T-helper 2 cell treated with Interferon-gamma antibody and Interleukin-4, amounts not matched to agents 5 μg/mL and 100 μg/mL, for 36 hours (primary cell): ENCODE measurements at regions not wholly inside any gene's neighbourhood (a gene's known extent, or its start where the extent isn't known, plus 50 kb on each side); places are given as distances from the start of the nearest gene placed in this dataset.
"Not testable (repeated sequence)": the region's sequence is repeated elsewhere in the genome, so short reads cannot be mapped to it uniquely, and the experiment has no call there.

Experiments
- DNase-seq: peaks from one replicate; pipeline ENCODE4 v3.0.0; 2021; ENCODE audit warnings: low spot score
- H3K27ac Mint-ChIP-seq: one replicate; pipeline ENCODE4 v1.8.0; 2021; ENCODE audit warnings: mild to moderate bottlenecking, mixed read lengths
- H3K27me3 Mint-ChIP-seq: one replicate; pipeline ENCODE4 v1.8.0; 2021; ENCODE audit warnings: low read depth, mixed read lengths
- H3K36me3 Mint-ChIP-seq: one replicate; pipeline ENCODE4 v1.8.0; 2021; ENCODE audit warnings: low read depth, mixed read lengths
- H3K4me1 Mint-ChIP-seq: one replicate; pipeline ENCODE4 v1.8.0; 2021; ENCODE audit warnings: low read depth, mixed read lengths
- H3K4me3 Mint-ChIP-seq: one replicate; pipeline ENCODE4 v1.8.0; 2022; ENCODE audit warnings: mild to moderate bottlenecking, moderate library complexity, mixed read lengths
- H3K9me3 Mint-ChIP-seq: one replicate; pipeline ENCODE4 v1.8.0; 2021; ENCODE audit warnings: mixed read lengths

DNA sequence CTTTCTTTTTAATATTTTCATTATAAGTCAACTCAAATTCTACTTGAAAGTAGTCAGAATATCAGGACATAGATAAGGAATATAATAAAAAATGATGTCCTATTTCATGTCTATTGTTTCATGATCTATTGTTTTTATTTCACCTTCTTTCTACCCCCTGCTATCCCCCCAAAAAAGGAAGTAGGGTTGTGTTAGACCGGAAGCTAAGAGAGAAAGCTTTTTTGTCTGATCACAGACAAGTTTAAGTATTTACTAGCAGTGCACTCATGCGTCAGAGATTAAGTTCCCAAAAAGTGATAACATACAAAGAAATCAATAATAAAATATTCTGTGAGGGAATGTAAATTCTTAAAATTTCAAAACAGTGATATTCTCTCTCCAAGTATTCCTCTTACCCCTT, 447.1 kb upstream of the CNTNAP5 start:
- Mint-ChIP-seq H3K27me3 (no peaks in the 10 kb centered on the region), H3K9me3 (peaks cover 41% of the 10 kb centered on the region), H3K4me3 (no peak overlapping the region), H3K36me3 (no peaks in the 10 kb centered on the region), H3K4me1 (no peaks in the 10 kb centered on the region), H3K27ac (no peak overlapping the region)
- DNase-seq, result no peak

DNA sequence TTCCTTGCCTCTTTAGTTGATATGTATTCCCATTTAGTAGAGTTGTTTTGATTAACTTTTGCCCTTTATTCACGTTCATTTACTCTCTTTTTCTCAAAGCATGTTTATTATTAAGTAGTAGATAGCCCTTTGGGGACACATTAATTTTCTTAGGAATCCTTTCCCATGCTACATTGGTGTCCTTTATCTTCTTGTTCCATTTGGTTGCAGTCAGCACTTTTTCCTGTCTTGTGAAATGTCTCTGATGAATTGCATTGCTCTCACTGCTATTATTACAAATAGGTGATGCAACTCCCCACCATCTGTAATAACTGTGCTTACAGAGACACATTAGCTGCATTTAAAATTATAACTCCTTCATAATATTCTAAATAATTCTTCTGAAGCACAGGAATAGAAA, 428.5 kb upstream of the CNTNAP5 start:
- no peak overlapping the region for H3K27ac Mint-ChIP-seq
- no peaks in the 10 kb centered on the region for H3K36me3 Mint-ChIP-seq
- H3K9me3 Mint-ChIP-seq, result peaks cover 52% of the 10 kb centered on the region
- no peak overlapping the region for H3K4me3 Mint-ChIP-seq
- DNase-seq, result no peak
- H3K27me3 Mint-ChIP-seq, result no peaks in the 10 kb centered on the region
- H3K4me1 Mint-ChIP-seq, result no peaks in the 10 kb centered on the region

- Mint-ChIP-seq H3K4me3 (no peak overlapping the region), H3K27me3 (no peaks in the 10 kb centered on the region), H3K27ac (no peak overlapping the region), H3K9me3 (peaks cover 50% of the 10 kb centered on the region), H3K4me1 (no peaks in the 10 kb centered on the region), H3K36me3 (no peaks in the 10 kb centered on the region)
- DNase-seq, result no peak
Measured at GRCh38 chr2:123597988-123598387, 427.1 kb upstream of the CNTNAP5 start.

- DNase-seq, result no peak
- no peak overlapping the region for H3K4me3 Mint-ChIP-seq
- peaks cover 2% of the 10 kb centered on the region for H3K36me3 Mint-ChIP-seq
- peaks cover 35% of the 10 kb centered on the region for H3K9me3 Mint-ChIP-seq
- H3K27me3 Mint-ChIP-seq, result no peaks in the 10 kb centered on the region
- H3K4me1 Mint-ChIP-seq, result no peaks in the 10 kb centered on the region
- no peak overlapping the region for H3K27ac Mint-ChIP-seq
Measured at GRCh38 chr2:123606631-123607030, 418.5 kb upstream of the CNTNAP5 start.

DNA sequence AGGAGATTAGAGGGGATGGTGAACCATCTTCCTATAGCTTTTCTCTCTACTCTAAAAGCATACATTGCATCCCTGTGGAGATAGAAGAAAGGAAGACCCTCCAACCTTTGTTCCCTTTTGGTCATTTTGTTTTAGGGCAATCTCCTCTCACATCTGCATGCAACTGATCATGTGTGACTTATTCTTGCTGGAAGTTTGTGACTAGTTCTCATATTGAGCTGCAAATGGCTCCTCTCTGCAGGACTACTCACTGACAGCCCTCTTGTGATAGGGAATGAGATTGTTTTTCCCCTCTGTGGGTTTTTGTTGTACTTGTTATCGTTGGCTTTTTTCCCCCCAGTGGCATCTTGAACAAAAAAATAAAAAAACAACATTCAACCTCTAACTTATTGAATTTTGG, 416.0 kb upstream of the CNTNAP5 start:
- no peak for DNase-seq
- Mint-ChIP-seq H3K4me3 (no peak overlapping the region), H3K27ac (no peak overlapping the region), H3K9me3 (peaks cover 40% of the 10 kb centered on the region), H3K27me3 (no peaks in the 10 kb centered on the region), H3K4me1 (no peaks in the 10 kb centered on the region), H3K36me3 (peaks cover 2% of the 10 kb centered on the region)

- Mint-ChIP-seq H3K27me3 (no peaks in the 10 kb centered on the region), H3K9me3 (peaks cover 68% of the 10 kb centered on the region)
Measured at GRCh38 chr2:123614596-123614995, 410.5 kb upstream of the CNTNAP5 start.

GRCh38 chr2:123618642-123619041, 406.4 kb upstream of the CNTNAP5 start:
- not testable (repeated sequence) for DNase-seq, H3K36me3 Mint-ChIP-seq, H3K4me3 Mint-ChIP-seq, H3K27me3 Mint-ChIP-seq, H3K4me1 Mint-ChIP-seq, H3K27ac Mint-ChIP-seq
- peaks cover 64% of the 10 kb centered on the region for H3K9me3 Mint-ChIP-seq

More at GRCh38 chr2:123614596-123614995, 410.5 kb upstream of the CNTNAP5 start:
- Mint-ChIP-seq H3K36me3 (peaks cover 2% of the 10 kb centered on the region), H3K4me3 (no peak overlapping the region), H3K4me1 (no peaks in the 10 kb centered on the region), H3K27ac (no peak overlapping the region)
- no peak for DNase-seq

DNA sequence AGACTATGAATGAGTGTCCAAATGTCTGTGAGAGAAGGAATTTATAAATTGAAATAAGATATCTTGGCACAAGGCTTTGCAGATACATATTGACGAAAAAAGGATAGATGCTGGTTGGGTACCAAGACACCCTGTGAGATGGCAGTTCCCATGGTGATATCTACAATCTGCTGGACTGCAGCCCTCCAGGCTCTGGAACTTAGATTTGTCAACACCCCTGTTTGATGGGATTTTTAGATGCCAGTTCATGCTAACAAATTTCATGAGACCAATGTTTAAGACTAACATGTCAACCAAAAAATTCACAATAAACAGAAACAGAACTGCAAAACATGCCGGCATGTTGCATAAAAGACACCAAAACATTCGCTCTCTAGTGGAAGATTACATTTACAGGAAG, 400.3 kb upstream of the CNTNAP5 start:
- no peak overlapping the region for H3K4me3 Mint-ChIP-seq
- H3K27ac Mint-ChIP-seq, result no peak overlapping the region
- H3K36me3 Mint-ChIP-seq, result no peaks in the 10 kb centered on the region
- peaks cover 39% of the 10 kb centered on the region for H3K9me3 Mint-ChIP-seq
- H3K4me1 Mint-ChIP-seq, result no peaks in the 10 kb centered on the region
- no peak for DNase-seq
- H3K27me3 Mint-ChIP-seq, result no peaks in the 10 kb centered on the region

DNA sequence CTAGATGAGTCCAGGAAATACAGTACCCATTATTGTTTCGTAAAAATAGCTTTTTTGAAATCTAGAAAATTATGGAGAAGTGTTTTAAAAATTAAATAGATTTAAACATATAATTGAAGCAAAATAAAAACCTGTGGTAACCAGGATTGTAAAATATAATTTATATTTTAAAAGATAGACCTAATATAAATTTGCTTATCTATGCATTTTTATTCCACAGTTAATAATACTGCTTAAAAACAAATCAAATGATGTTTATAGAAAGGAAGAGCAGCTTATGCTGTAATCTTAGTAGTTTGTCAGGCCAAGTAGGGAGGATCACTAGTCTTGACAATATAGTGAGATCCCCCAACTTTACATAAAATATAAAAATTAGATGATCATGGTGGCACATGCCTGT, 388.9 kb upstream of the CNTNAP5 start:
- no peak overlapping the region for H3K4me3 Mint-ChIP-seq
- no peak for DNase-seq
- H3K4me1 Mint-ChIP-seq, result no peaks in the 10 kb centered on the region
- no peaks in the 10 kb centered on the region for H3K27me3 Mint-ChIP-seq
- no peak overlapping the region for H3K27ac Mint-ChIP-seq
- H3K36me3 Mint-ChIP-seq, result no peaks in the 10 kb centered on the region
- peaks cover 16% of the 10 kb centered on the region for H3K9me3 Mint-ChIP-seq

- Mint-ChIP-seq H3K4me1 (no peaks in the 10 kb centered on the region), H3K9me3 (peaks cover 20% of the 10 kb centered on the region), H3K36me3 (no peaks in the 10 kb centered on the region), H3K27ac (no peak overlapping the region), H3K4me3 (no peak overlapping the region), H3K27me3 (no peaks in the 10 kb centered on the region)
- DNase-seq, result no peak
Measured at GRCh38 chr2:123640685-123641335, 384.3 kb upstream of the CNTNAP5 start.

DNA sequence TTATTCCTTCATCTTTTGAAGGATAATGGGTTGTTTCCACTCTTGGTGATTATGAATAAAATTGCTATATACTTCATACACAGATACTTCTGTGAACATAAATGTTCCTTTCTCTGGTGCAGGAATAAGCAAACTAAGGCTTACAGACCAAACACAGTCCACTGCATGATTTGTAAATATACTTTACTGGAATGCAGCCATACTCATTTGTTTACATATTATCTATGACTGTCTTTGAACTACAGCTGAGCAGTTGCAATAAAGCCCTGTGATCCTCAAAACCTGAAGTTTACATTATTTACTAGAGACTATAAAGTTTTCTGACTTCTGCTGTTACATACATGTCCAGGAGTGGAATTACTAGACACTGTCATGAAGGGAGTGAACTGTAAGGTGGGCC, 381.0 kb upstream of the CNTNAP5 start:
- Mint-ChIP-seq H3K9me3 (peaks cover 27% of the 10 kb centered on the region), H3K36me3 (no peaks in the 10 kb centered on the region), H3K27me3 (no peaks in the 10 kb centered on the region), H3K27ac (no peak overlapping the region), H3K4me3 (no peak overlapping the region), H3K4me1 (no peaks in the 10 kb centered on the region)
- no peak for DNase-seq

DNA sequence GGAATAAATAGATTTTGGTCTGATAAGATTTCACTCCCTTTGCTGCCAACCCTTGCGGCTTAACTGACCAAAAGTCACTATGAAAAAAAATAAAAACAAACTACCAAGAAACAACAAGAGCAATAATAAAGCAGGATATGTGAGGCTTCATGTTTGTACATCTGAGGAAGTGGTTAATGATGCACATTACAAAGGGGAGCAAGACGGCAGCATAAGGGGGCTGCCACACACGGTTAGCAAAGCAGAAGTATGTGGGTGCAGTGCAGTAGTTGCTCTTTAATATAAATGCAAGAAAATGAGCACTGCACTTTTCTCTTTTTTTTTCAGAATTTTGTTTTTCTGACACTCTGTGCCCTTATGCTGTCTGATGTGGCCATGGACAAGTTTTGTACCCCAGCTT, 377.1 kb upstream of the CNTNAP5 start:
- no peak for DNase-seq
- no peaks in the 10 kb centered on the region for H3K27me3 Mint-ChIP-seq
- no peak overlapping the region for H3K4me3 Mint-ChIP-seq
- H3K9me3 Mint-ChIP-seq, result peaks cover 20% of the 10 kb centered on the region
- H3K36me3 Mint-ChIP-seq, result no peaks in the 10 kb centered on the region
- H3K27ac Mint-ChIP-seq, result no peak overlapping the region
- H3K4me1 Mint-ChIP-seq, result no peaks in the 10 kb centered on the region

- Mint-ChIP-seq H3K4me3 (no peak overlapping the region), H3K4me1 (no peaks in the 10 kb centered on the region), H3K27ac (no peak overlapping the region), H3K36me3 (no peaks in the 10 kb centered on the region), H3K9me3 (peaks cover 13% of the 10 kb centered on the region), H3K27me3 (no peaks in the 10 kb centered on the region)
- DNase-seq, result no peak
Measured at GRCh38 chr2:123648956-123649355, 376.1 kb upstream of the CNTNAP5 start.

GRCh38 chr2:123651151-123651550, 373.9 kb upstream of the CNTNAP5 start:
- Mint-ChIP-seq H3K9me3 (peaks cover 20% of the 10 kb centered on the region), H3K36me3 (no peaks in the 10 kb centered on the region), H3K27me3 (no peaks in the 10 kb centered on the region), H3K4me1 (no peaks in the 10 kb centered on the region), H3K27ac (no peak overlapping the region), H3K4me3 (no peak overlapping the region)
- no peak for DNase-seq

DNA sequence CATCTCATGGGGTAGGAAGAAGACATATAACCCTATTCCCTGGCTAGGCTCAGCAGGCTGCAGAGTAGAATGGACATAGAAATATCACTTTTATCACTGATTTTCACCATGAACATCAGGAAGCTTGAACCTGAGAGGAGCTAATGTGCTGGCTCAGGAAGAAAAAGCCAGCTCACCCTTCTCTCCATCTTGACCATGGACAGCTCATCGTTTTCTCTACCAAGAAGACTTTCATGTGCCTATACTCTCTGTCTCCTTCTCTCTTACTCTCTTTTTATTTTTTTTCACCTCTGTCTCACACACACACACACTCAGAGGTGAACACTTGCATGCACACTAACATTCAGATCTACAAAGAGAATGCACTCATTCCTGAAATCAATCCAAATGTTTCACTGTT, 372.8 kb upstream of the CNTNAP5 start:
- no peaks in the 10 kb centered on the region for H3K27me3 Mint-ChIP-seq

More for the DNA sequence above, 372.8 kb upstream of the CNTNAP5 start:
- no peak overlapping the region for H3K27ac Mint-ChIP-seq
- no peak for DNase-seq
- no peaks in the 10 kb centered on the region for H3K4me1 Mint-ChIP-seq
- H3K4me3 Mint-ChIP-seq, result no peak overlapping the region
- H3K36me3 Mint-ChIP-seq, result no peaks in the 10 kb centered on the region
- peaks cover 24% of the 10 kb centered on the region for H3K9me3 Mint-ChIP-seq
